Endothelial cell of umbilical vein (primary cell): ENCODE measurements at regions not wholly inside any gene's neighbourhood (a gene's known extent, or its start where the extent isn't known, plus 50 kb on each side); places are given as distances from the start of the nearest gene placed in this dataset.

Experiments
- CTCF ChIP-seq, 2 donors: IDR thresholded peaks; 1 replicate in 1 of 2; 2 replicates in 1 of 2; pipeline ENCODE4 v1.5.1; 2011; ENCODE audit warnings: low read length in 2 of 2, mild to moderate bottlenecking in 2 of 2, moderate library complexity in 2 of 2, control low read depth in 1 of 2, inconsistent platforms in 1 of 2, low read depth in 1 of 2; ENCODE audit not compliant: insufficient read depth in 1 of 2; ENCODE audit errors: extremely low read depth in 1 of 2
- EZH2 ChIP-seq: IDR thresholded peaks from 2 replicates; pipeline ENCODE4 v1.6.1; 2012; ENCODE audit warnings: borderline replicate concordance, low read depth, mild to moderate bottlenecking, moderate library complexity, low read length, inconsistent platforms; ENCODE audit not compliant: severe bottlenecking
- GATA2 ChIP-seq: IDR thresholded peaks from 2 replicates; pipeline ENCODE4 v1.7.0; 2011; ENCODE audit warnings: low read depth, mild to moderate bottlenecking, moderate library complexity, mixed read lengths, low read length; ENCODE audit not compliant: insufficient read length, insufficient read depth
- MAX ChIP-seq: IDR thresholded peaks from 2 replicates; pipeline ENCODE4 v1.6.1; 2011; ENCODE audit not compliant: insufficient read depth, insufficient read length
- POLR2A ChIP-seq: IDR thresholded peaks from 2 replicates; pipeline ENCODE4 v1.6.1; 2012; ENCODE audit warnings: low read depth, mild to moderate bottlenecking, control low read depth, low read length
- POLR2AphosphoS5 ChIP-seq: IDR thresholded peaks from 2 replicates; pipeline ENCODE4 v1.6.1; 2012; ENCODE audit warnings: low read depth, mild to moderate bottlenecking, control low read depth, low read length, moderate library complexity; ENCODE audit not compliant: insufficient read depth

- no peak for TF ChIP-seq CTCF (IDR thresholded peaks at IDR 0.05; ENCODE audit: extremely low read depth in 1 of 2, insufficient read depth in 1 of 2, low read depth in 1 of 2, low read length in 2 of 2)
- no peak for TF ChIP-seq POLR2AphosphoS5
- TF ChIP-seq POLR2A = no peak
- no peak for TF ChIP-seq GATA2
- TF ChIP-seq MAX = no peak
- no peak for TF ChIP-seq EZH2
Measured at GRCh38 chr20:48550814-48551213, 277.0 kb downstream of the PREX1 start.
